GM21381 (cell line): ENCODE measurements at regions not wholly inside any gene's neighbourhood (a gene's known extent, or its start where the extent isn't known, plus 50 kb on each side); places are given as distances from the start of the nearest gene placed in this dataset.

ENCODE experiments used
- ATAC-seq: cut with Tn5 transposase; IDR thresholded peaks from one replicate; pipeline ENCODE4 v1.9.1; 2021; ENCODE audit warnings: mild to moderate bottlenecking, moderate library complexity; ENCODE audit not compliant: unreplicated experiment

GRCh38 chrX:107502316-107502715, 52.9 kb downstream of the FRMPD3 start:
- ATAC-seq = no peak

- ATAC-seq = no peak
Observed at GRCh38 chrX:107504006-107504405, 54.6 kb downstream of the FRMPD3 start.

GRCh38 chrX:107505223-107505622, 55.8 kb downstream of the FRMPD3 start:
- ATAC-seq = no peak

GRCh38 chrX:107506596-107507031, 57.2 kb downstream of the FRMPD3 start:
- ATAC-seq = no peak

GRCh38 chrX:107507093-107507743, 57.8 kb downstream of the FRMPD3 start:
- ATAC-seq = no peak

- no peak for ATAC-seq
Observed at GRCh38 chrX:107507744-107508117, 58.3 kb downstream of the FRMPD3 start.

- ATAC-seq = no peak
Observed at GRCh38 chrX:107508925-107509324, 59.5 kb downstream of the FRMPD3 start.

GRCh38 chrX:107514944-107515343, 65.5 kb downstream of the FRMPD3 start:
- no peak for ATAC-seq

GRCh38 chrX:107521877-107522586, 72.6 kb downstream of the FRMPD3 start:
- no peak for ATAC-seq

- ATAC-seq = no peak
Observed at GRCh38 chrX:107522901-107523300, 73.4 kb downstream of the FRMPD3 start.

- ATAC-seq = no peak
Observed at GRCh38 chrX:107526141-107526540, 76.7 kb downstream of the FRMPD3 start.

GRCh38 chrX:107530141-107530540, 80.7 kb downstream of the FRMPD3 start:
- ATAC-seq = no peak

- ATAC-seq = no peak
Observed at GRCh38 chrX:107537815-107538214, 88.4 kb downstream of the FRMPD3 start.

- no peak for ATAC-seq
Observed at GRCh38 chrX:107541244-107541643, 87.1 kb upstream of the PRPS1 start.

GRCh38 chrX:107542040-107542439, 86.3 kb upstream of the PRPS1 start:
- ATAC-seq = no peak

GRCh38 chrX:107542500-107542899, 85.8 kb upstream of the PRPS1 start:
- no peak for ATAC-seq

- no peak for ATAC-seq
Observed at GRCh38 chrX:107547621-107548020, 80.7 kb upstream of the PRPS1 start.

GRCh38 chrX:107548775-107549174, 79.5 kb upstream of the PRPS1 start:
- ATAC-seq = no peak

- no peak for ATAC-seq
Observed at GRCh38 chrX:107549504-107549903, 78.8 kb upstream of the PRPS1 start.

GRCh38 chrX:107551546-107551945, 76.8 kb upstream of the PRPS1 start:
- ATAC-seq = no peak

- ATAC-seq = no peak
Observed at GRCh38 chrX:107552930-107553329, 75.4 kb upstream of the PRPS1 start.

GRCh38 chrX:107556967-107557366, 71.3 kb upstream of the PRPS1 start:
- ATAC-seq = no peak

- ATAC-seq = no peak
Observed at GRCh38 chrX:107559506-107559905, 68.8 kb upstream of the PRPS1 start.
